OCI-LY1 (cell line): ENCODE measurements at regions not wholly inside any gene's neighbourhood (a gene's known extent, or its start where the extent isn't known, plus 50 kb on each side); places are given as distances from the start of the nearest gene placed in this dataset.

Source experiments
- H2AFZ ChIP-seq: fragments of 200-600 bp; sonication (generic), shearing (Covaris generic); 2 replicates; pipeline ENCODE4 v1.6.0; 2014; ENCODE audit warnings: antibody characterized with exemption, mild to moderate bottlenecking, low read length
- H3F3A ChIP-seq: fragments of 200-600 bp; sonication (generic), shearing (Covaris generic); 2 replicates; pipeline ENCODE4 v1.6.0; 2014; ENCODE audit warnings: mild to moderate bottlenecking, antibody characterized with exemption, low read length, moderate library complexity; ENCODE audit not compliant: insufficient read depth
- H3K27ac ChIP-seq: fragments of 200-600 bp; sonication (generic); 2 replicates; pipeline ENCODE4 v1.5.1; 2014; ENCODE audit warnings: low read length, mixed run types, mild to moderate bottlenecking, low read depth; ENCODE audit not compliant: poor library complexity, severe bottlenecking
- H3K27me3 ChIP-seq: fragments of 200-600 bp; sonication (generic); 2 replicates; pipeline ENCODE4 v1.6.0; 2014; ENCODE audit warnings: antibody characterized with exemption, mild to moderate bottlenecking, low read length, moderate library complexity; ENCODE audit not compliant: insufficient read depth
- H3K36me3 ChIP-seq: fragments of 200-600 bp; sonication (generic); 2 replicates; pipeline ENCODE4 v1.6.1; 2014; ENCODE audit warnings: mild to moderate bottlenecking, antibody characterized with exemption, low read length, moderate library complexity, mixed read lengths; ENCODE audit not compliant: insufficient read depth
- H3K4me1 ChIP-seq: fragments of 200-600 bp; sonication (generic); 2 replicates; pipeline ENCODE4 v1.5.1; 2014; ENCODE audit warnings: mild to moderate bottlenecking, low read length, moderate library complexity; ENCODE audit not compliant: insufficient read depth, severe bottlenecking
- H3K4me2 ChIP-seq: fragments of 200-600 bp; sonication (generic), shearing (Covaris generic); 2 replicates; pipeline ENCODE4 v1.6.1; 2014; ENCODE audit warnings: low read length
- H3K4me3 ChIP-seq: fragments of 200-600 bp; sonication (generic); 2 replicates; pipeline ENCODE4 v1.5.1; 2014; ENCODE audit warnings: low read length, low read depth, mild to moderate bottlenecking, mixed read lengths; ENCODE audit not compliant: poor library complexity, severe bottlenecking
- H3K79me2 ChIP-seq: fragments of 200-600 bp; shearing (Covaris generic); 2 replicates; pipeline ENCODE4 v1.6.1; 2016; ENCODE audit warnings: mixed run types, low read length, mixed read lengths; ENCODE audit not compliant: insufficient read depth
- H3K9ac ChIP-seq: fragments of 200-600 bp; sonication (generic), shearing (Covaris generic); 2 replicates; pipeline ENCODE4 v1.6.1; 2014; ENCODE audit warnings: mild to moderate bottlenecking, low read length, mixed read lengths
- H3K9me2 ChIP-seq: fragments of 200-600 bp; sonication (generic), shearing (Covaris generic); 2 replicates; pipeline ENCODE4 v1.6.1; 2014; ENCODE audit warnings: low read depth, mild to moderate bottlenecking, low read length, mixed read lengths
- H3K9me3 ChIP-seq: fragments of 200-600 bp; shearing (Covaris generic); 2 replicates; pipeline ENCODE4 v1.6.1; 2014; ENCODE audit warnings: low read length, mixed read lengths
- H4K20me1 ChIP-seq: fragments of 200-600 bp; sonication (generic), shearing (Covaris generic); 2 replicates; pipeline ENCODE4 v1.6.0; 2016; ENCODE audit warnings: mild to moderate bottlenecking, low read length; ENCODE audit not compliant: insufficient read depth
- CTCF ChIP-seq: fragments of 200-600 bp; sonication (generic), shearing (Covaris generic); IDR thresholded peaks from 2 replicates; pipeline ENCODE4 v1.5.1; 2017; ENCODE audit warnings: mild to moderate bottlenecking, antibody characterized with exemption, low read length, moderate library complexity, mixed read lengths
- EZH2 ChIP-seq: fragments of 200-600 bp; sonication (generic), shearing (Covaris generic); IDR thresholded peaks from 2 replicates; pipeline ENCODE4 v1.8.0; 2017; ENCODE audit warnings: borderline replicate concordance, mixed run types, mild to moderate bottlenecking, antibody characterized with exemption, low read length, moderate library complexity, mixed read lengths

DNA sequence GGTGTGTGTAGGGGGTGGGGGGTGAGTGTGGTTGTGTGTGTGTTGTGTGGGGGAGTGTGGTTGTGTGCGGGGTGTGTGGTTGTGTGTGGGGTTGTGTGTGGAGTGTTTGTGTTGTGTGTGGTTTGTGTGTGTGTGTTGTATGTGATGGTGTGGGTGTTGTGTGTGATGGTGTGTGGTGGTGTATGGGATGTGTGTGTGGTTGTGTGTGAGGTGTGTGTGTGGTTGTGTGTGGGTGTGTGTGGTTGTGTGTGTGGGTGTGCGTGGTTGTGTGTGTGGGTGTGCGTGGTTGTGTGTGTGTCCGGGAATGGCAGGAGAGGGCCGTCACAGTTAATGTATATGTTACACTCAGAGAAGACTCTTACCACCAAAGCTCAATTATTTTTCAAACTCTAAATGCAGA, 79.8 kb downstream of the TBXT start:
- Histone ChIP-seq H3K79me2 (no peaks in the 10 kb centered on the region), H3K9ac (no peak overlapping the region), H3K27ac (no peak overlapping the region), H3K36me3 (no peaks in the 10 kb centered on the region), H3K9me3 (no peaks in the 10 kb centered on the region), H3K4me2 (no peak overlapping the region), H2AFZ (no peak overlapping the region), H3K9me2 (no peaks in the 10 kb centered on the region), H4K20me1 (no peaks in the 10 kb centered on the region), H3K4me3 (no peak overlapping the region), H3K4me1 (no peaks in the 10 kb centered on the region), H3F3A (no peaks in the 10 kb centered on the region), H3K27me3 (no peaks in the 10 kb centered on the region)
- no peak for TF ChIP-seq EZH2
- no peak for TF ChIP-seq CTCF

- Histone ChIP-seq H3K79me2 (no peaks in the 10 kb centered on the region), H3K9me2 (no peaks in the 10 kb centered on the region), H2AFZ (no peak overlapping the region), H3K27ac (no peak overlapping the region), H3K4me1 (no peaks in the 10 kb centered on the region), H3K4me3 (no peak overlapping the region), H3K9ac (no peak overlapping the region), H4K20me1 (no peaks in the 10 kb centered on the region), H3K4me2 (no peak overlapping the region), H3K9me3 (no peaks in the 10 kb centered on the region), H3F3A (no peaks in the 10 kb centered on the region), H3K27me3 (no peaks in the 10 kb centered on the region), H3K36me3 (no peaks in the 10 kb centered on the region)
- TF ChIP-seq CTCF (no peak), EZH2 (no peak)
Observed at GRCh38 chr6:166087246-166087645, 80.4 kb downstream of the TBXT start.

- Histone ChIP-seq H3F3A (no peaks in the 10 kb centered on the region), H3K9me3 (no peaks in the 10 kb centered on the region), H3K36me3 (no peaks in the 10 kb centered on the region), H3K27ac (no peak overlapping the region), H3K79me2 (no peaks in the 10 kb centered on the region), H3K4me3 (no peak overlapping the region), H3K27me3 (no peaks in the 10 kb centered on the region), H3K4me1 (no peaks in the 10 kb centered on the region), H2AFZ (no peak overlapping the region), H4K20me1 (no peaks in the 10 kb centered on the region), H3K9me2 (no peaks in the 10 kb centered on the region), H3K4me2 (no peak overlapping the region), H3K9ac (no peak overlapping the region)
- TF ChIP-seq CTCF (no peak), EZH2 (no peak)
Observed at GRCh38 chr6:166085500-166085899, 82.2 kb downstream of the TBXT start.
